Kidney epithelial cell (primary cell): ENCODE measurements at regions not wholly inside any gene's neighbourhood (a gene's known extent, or its start where the extent isn't known, plus 50 kb on each side); places are given as distances from the start of the nearest gene placed in this dataset.

Source experiments
- DNase-seq: peaks from one replicate; pipeline ENCODE4 v3.0.0-alpha.2; 2010; ENCODE audit warnings: low read depth
- H3K27me3 ChIP-seq: 2 replicates; pipeline ENCODE4 v1.6.0; 2011; ENCODE audit warnings: low read length; ENCODE audit not compliant: control insufficient read depth, insufficient read depth
- H3K36me3 ChIP-seq: 2 replicates; pipeline ENCODE4 v1.5.1; 2011; ENCODE audit warnings: low read length; ENCODE audit not compliant: control insufficient read depth, insufficient read depth
- H3K4me3 ChIP-seq: 2 replicates; pipeline ENCODE4 v1.5.1; 2011; ENCODE audit warnings: low read depth, mild to moderate bottlenecking, control low read depth, low read length
- CTCF ChIP-seq: IDR thresholded peaks from 2 replicates; pipeline ENCODE4 v1.5.1; 2011; ENCODE audit warnings: mild to moderate bottlenecking, moderate library complexity, low read length, control low read depth, inconsistent platforms; ENCODE audit not compliant: insufficient read depth, poor library complexity, severe bottlenecking

- H3K4me3 ChIP-seq, result no peak overlapping the region
- no peak for TF ChIP-seq CTCF
- no peaks in the 10 kb centered on the region for H3K36me3 ChIP-seq
- no peaks in the 10 kb centered on the region for H3K27me3 ChIP-seq
- DNase-seq, result peak; percentile 10
Measured at GRCh38 chr4:104418286-104418685, 76.4 kb downstream of the CXXC4 start.

GRCh38 chr4:104417357-104417882 lies 77.3 kb downstream of the CXXC4 start:
- Histone ChIP-seq H3K4me3 (no peak overlapping the region), H3K27me3 (no peaks in the 10 kb centered on the region), H3K36me3 (no peaks in the 10 kb centered on the region)
- DNase-seq, result no peak
- TF ChIP-seq CTCF, result no peak

- no peak for TF ChIP-seq CTCF
- DNase-seq, result no peak
Measured at GRCh38 chr4:104416725-104417356, 77.9 kb downstream of the CXXC4 start.

GRCh38 chr4:104413487-104413886 lies 81.2 kb downstream of the CXXC4 start:
- H3K36me3 ChIP-seq, result no peaks in the 10 kb centered on the region
- DNase-seq, result no peak
- H3K4me3 ChIP-seq, result no peak overlapping the region
- no peak for TF ChIP-seq CTCF
- H3K27me3 ChIP-seq, result no peaks in the 10 kb centered on the region

More at GRCh38 chr4:104416725-104417356, 77.9 kb downstream of the CXXC4 start:
- H3K4me3 ChIP-seq, result no peak overlapping the region
- no peaks in the 10 kb centered on the region for H3K36me3 ChIP-seq
- H3K27me3 ChIP-seq, result no peaks in the 10 kb centered on the region

GRCh38 chr4:104412344-104412743 lies 82.3 kb downstream of the CXXC4 start:
- Histone ChIP-seq H3K4me3 (no peak overlapping the region), H3K36me3 (no peaks in the 10 kb centered on the region), H3K27me3 (no peaks in the 10 kb centered on the region)
- DNase-seq, result no peak
- TF ChIP-seq CTCF, result no peak

- H3K36me3 ChIP-seq, result no peaks in the 10 kb centered on the region
- H3K27me3 ChIP-seq, result no peaks in the 10 kb centered on the region
- DNase-seq, result no peak
- H3K4me3 ChIP-seq, result no peak overlapping the region
- no peak for TF ChIP-seq CTCF
Measured at GRCh38 chr4:104411502-104411901, 83.2 kb downstream of the CXXC4 start.
